ENCODE measurements at regions not wholly inside any gene's neighbourhood (a gene's known extent, or its start where the extent isn't known, plus 50 kb on each side); places are given as distances from the start of the nearest gene placed in this dataset.

DNA sequence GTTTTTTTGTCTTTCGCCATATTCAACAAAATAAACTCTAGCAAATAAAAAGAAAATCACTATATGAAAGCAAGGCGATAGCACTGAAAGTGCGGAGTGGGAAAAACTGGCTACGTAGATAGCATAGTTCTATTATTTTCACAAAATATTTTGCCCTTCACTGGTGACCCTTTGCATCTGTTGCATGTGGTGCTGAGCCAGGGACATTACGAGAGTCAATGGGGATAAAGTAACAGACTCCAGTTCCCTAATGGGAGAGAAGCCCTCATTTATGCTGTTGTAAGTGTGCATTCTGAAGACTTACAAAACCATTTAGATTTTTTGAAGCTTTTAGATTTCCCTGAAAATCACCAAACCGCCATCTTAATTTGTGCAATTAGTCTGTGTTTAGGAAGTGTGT lies 501.6 kb downstream of the PPARGC1A start:
- TF ChIP-seq, protein P1, sequence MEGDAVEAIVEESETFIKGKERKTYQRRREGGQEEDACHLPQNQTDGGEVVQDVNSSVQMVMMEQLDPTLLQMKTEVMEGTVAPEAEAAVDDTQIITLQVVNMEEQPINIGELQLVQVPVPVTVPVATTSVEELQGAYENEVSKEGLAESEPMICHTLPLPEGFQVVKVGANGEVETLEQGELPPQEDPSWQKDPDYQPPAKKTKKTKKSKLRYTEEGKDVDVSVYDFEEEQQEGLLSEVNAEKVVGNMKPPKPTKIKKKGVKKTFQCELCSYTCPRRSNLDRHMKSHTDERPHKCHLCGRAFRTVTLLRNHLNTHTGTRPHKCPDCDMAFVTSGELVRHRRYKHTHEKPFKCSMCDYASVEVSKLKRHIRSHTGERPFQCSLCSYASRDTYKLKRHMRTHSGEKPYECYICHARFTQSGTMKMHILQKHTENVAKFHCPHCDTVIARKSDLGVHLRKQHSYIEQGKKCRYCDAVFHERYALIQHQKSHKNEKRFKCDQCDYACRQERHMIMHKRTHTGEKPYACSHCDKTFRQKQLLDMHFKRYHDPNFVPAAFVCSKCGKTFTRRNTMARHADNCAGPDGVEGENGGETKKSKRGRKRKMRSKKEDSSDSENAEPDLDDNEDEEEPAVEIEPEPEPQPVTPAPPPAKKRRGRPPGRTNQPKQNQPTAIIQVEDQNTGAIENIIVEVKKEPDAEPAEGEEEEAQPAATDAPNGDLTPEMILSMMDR (IDR thresholded peaks at IDR 0.05; ENCODE audit: unreplicated experiment) = no peak
- no TSS peak for BruUV-seq (replicated peaks)
- intact Hi-C loops (cut with micrococcal nuclease) = no loop called here
- POLR2A ChIA-PET = no interaction called here
- Mint-ChIP-seq H3K4me3 (ENCODE audit: unreplicated experiment) (no peak overlapping the region), H3K36me3 (ENCODE audit: insufficient read depth, unreplicated experiment) (no peaks in the 10 kb centered on the region), H3K9me3 (ENCODE audit: unreplicated experiment) (no peaks in the 10 kb centered on the region), H3K27ac (ENCODE audit: low read depth, unreplicated experiment) (no peak overlapping the region), H3K27me3 (ENCODE audit: insufficient read depth, unreplicated experiment) (no peaks in the 10 kb centered on the region), H3K4me1 (ENCODE audit: insufficient read depth, unreplicated experiment) (peaks cover 8% of the 10 kb centered on the region)
- CTCF ChIA-PET = interaction anchor here (0.7 kb wide), 1 partner anchor 250 kb away, joined by 3 read pairs; no protein-coding TSS in a partner anchor
- no peak for DNase-seq (ENCODE audit: unreplicated experiment)

DNA sequence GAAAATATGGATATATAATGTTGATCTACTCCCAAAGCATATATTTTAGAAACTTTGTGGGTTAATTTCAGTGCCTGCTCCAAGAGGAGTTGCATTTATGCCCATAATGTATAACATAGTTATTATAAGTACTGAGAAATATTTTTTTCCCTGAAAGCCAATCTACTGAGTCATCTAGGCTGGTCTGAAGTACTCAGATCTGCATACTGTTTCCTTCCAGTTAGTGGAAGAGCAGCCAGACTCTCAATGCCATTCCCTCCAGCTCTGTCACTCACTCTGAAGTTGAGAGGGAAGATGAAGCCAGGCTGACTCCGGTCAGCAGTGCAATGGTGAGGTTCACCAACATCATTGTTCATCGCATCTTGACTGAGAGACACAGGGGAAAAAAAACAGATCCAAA lies 505.1 kb downstream of the PPARGC1A start:
- H3K36me3 Mint-ChIP-seq (ENCODE audit: insufficient read depth, unreplicated experiment) = no peaks in the 10 kb centered on the region
- intact Hi-C loops (cut with micrococcal nuclease) = no loop called here
- BruUV-seq (replicated peaks) = no TSS peak
- no peaks in the 10 kb centered on the region for H3K9me3 Mint-ChIP-seq (ENCODE audit: unreplicated experiment)
- peaks cover 13% of the 10 kb centered on the region for H3K4me1 Mint-ChIP-seq (ENCODE audit: insufficient read depth, unreplicated experiment)
- TF ChIP-seq, protein P1 (IDR thresholded peaks at IDR 0.05; ENCODE audit: unreplicated experiment) = no peak
- peak overlapping the region; percentile 57 for H3K27ac Mint-ChIP-seq (ENCODE audit: low read depth, unreplicated experiment)
- ChIA-PET POLR2A (interaction anchor here (1.8 kb wide), 1 partner anchor 12 kb away, joined by 6 read pairs; no protein-coding TSS in a partner anchor), CTCF (no interaction called here)
- peak; percentile 42 for DNase-seq (ENCODE audit: unreplicated experiment)
- no peak overlapping the region for H3K4me3 Mint-ChIP-seq (ENCODE audit: unreplicated experiment)
- H3K27me3 Mint-ChIP-seq (ENCODE audit: insufficient read depth, unreplicated experiment) = no peaks in the 10 kb centered on the region

DNA sequence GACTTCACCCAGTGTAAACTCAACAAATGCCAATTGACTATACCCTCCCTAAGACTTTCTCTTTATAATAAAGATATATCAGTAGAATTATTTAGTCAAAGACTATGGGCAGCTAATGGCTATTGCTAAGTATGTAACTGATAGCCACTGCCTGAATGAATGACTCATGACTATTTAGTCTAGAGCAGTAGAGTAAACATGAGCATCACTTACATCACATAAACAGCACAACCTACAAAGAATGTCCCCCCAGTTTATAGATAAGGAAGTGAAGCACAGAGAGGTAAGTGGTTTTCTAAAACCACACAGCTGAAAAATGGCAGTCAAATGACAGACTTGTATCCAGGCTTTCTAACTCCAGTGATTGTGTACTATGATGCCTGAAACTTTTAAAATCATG lies 507.0 kb downstream of the PPARGC1A start:
- ChIA-PET POLR2A (no interaction called here), CTCF (no interaction called here)
- peaks cover 13% of the 10 kb centered on the region for H3K4me1 Mint-ChIP-seq (ENCODE audit: insufficient read depth, unreplicated experiment)
- H3K27me3 Mint-ChIP-seq (ENCODE audit: insufficient read depth, unreplicated experiment) = no peaks in the 10 kb centered on the region
- no peak overlapping the region for H3K27ac Mint-ChIP-seq (ENCODE audit: low read depth, unreplicated experiment)
- TF ChIP-seq, protein P1 (IDR thresholded peaks at IDR 0.05; ENCODE audit: unreplicated experiment) = no peak
- BruUV-seq (replicated peaks) = no TSS peak
- peak; percentile 37 for DNase-seq (ENCODE audit: unreplicated experiment)
- intact Hi-C loops (cut with micrococcal nuclease) = loop anchor here (1.0 kb wide), 1 partner anchor 10 kb away; no protein-coding TSS in a partner anchor
- no peaks in the 10 kb centered on the region for H3K36me3 Mint-ChIP-seq (ENCODE audit: insufficient read depth, unreplicated experiment)
- no peaks in the 10 kb centered on the region for H3K9me3 Mint-ChIP-seq (ENCODE audit: unreplicated experiment)
- no peak overlapping the region for H3K4me3 Mint-ChIP-seq (ENCODE audit: unreplicated experiment)

DNA sequence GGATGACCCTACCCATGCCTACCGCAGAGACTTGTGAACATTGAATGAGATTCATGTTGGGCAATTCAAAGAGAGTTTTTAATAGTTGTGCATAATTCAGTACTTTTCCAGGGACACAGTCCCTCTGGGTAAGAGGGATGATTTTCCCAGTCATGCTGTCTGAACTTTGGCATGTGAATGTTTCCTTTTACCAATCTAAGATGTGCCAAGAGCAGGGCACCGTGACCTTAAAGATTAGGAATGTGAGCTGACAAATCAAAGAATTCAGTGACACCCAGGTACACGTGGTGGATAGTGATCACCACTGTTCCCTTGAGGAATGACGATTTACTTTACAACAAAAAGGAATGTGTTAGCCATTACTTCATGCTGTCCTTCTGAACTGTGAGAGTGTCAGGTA lies 515.6 kb downstream of the PPARGC1A start:
- Mint-ChIP-seq H3K36me3 (ENCODE audit: insufficient read depth, unreplicated experiment) (no peaks in the 10 kb centered on the region), H3K9me3 (ENCODE audit: unreplicated experiment) (no peaks in the 10 kb centered on the region), H3K27me3 (ENCODE audit: insufficient read depth, unreplicated experiment) (no peaks in the 10 kb centered on the region), H3K4me1 (ENCODE audit: insufficient read depth, unreplicated experiment) (peaks cover 14% of the 10 kb centered on the region), H3K27ac (ENCODE audit: low read depth, unreplicated experiment) (peak overlapping the region; percentile 31), H3K4me3 (ENCODE audit: unreplicated experiment) (no peak overlapping the region)
- intact Hi-C loops (cut with micrococcal nuclease) = no loop called here
- TF ChIP-seq, protein P1 (IDR thresholded peaks at IDR 0.05; ENCODE audit: unreplicated experiment) = no peak
- ChIA-PET CTCF (no interaction called here), POLR2A (interaction anchor here (1.1 kb wide), 1 partner anchor 16 kb away, joined by 4 read pairs; no protein-coding TSS in a partner anchor)
- DNase-seq (ENCODE audit: unreplicated experiment) = peak; percentile 15
- BruUV-seq (replicated peaks) = no TSS peak
